LNCaP clone FGC (cell line): ENCODE measurements at regions not wholly inside any gene's neighbourhood (a gene's known extent, or its start where the extent isn't known, plus 50 kb on each side); places are given as distances from the start of the nearest gene placed in this dataset.

Experiments
- DNase-seq: peaks from one replicate; pipeline ENCODE4 v3.0.0-alpha.2; 2011; ENCODE audit warnings: low read depth
- H3K4me3 ChIP-seq: 2 replicates; pipeline ENCODE4 v1.5.1; 2011; ENCODE audit warnings: mild to moderate bottlenecking, low read depth, low read length, control low read depth
- CTCF ChIP-seq: IDR thresholded peaks from 2 replicates; pipeline ENCODE4 v1.5.1; 2012; ENCODE audit warnings: mild to moderate bottlenecking; ENCODE audit not compliant: control insufficient read depth, insufficient read depth; ENCODE audit errors: extremely low read depth

GRCh38 chr20:57003012-57003411 lies 263.4 kb downstream of the BMP7 start:
- no peak for TF ChIP-seq CTCF
- DNase-seq: no peak
- no peak overlapping the region for H3K4me3 ChIP-seq

- H3K4me3 ChIP-seq: no peak overlapping the region
- DNase-seq: no peak
- TF ChIP-seq CTCF: no peak
Observed at GRCh38 chr20:57004416-57004815, 262.0 kb downstream of the BMP7 start.

- H3K4me3 ChIP-seq: no peak overlapping the region
- DNase-seq: no peak
- TF ChIP-seq CTCF: no peak
Observed at GRCh38 chr20:57004951-57005933, 261.2 kb downstream of the BMP7 start.

- H3K4me3 ChIP-seq: no peak overlapping the region
- DNase-seq: peak; percentile 15
Observed at GRCh38 chr20:57006411-57007170, 259.9 kb downstream of the BMP7 start.

GRCh38 chr20:57007171-57007540 lies 259.3 kb downstream of the BMP7 start:
- no peak overlapping the region for H3K4me3 ChIP-seq
- no peak for TF ChIP-seq CTCF
- DNase-seq: no peak

More at GRCh38 chr20:57006411-57007170, 259.9 kb downstream of the BMP7 start:
- no peak for TF ChIP-seq CTCF

GRCh38 chr20:57008217-57008616 lies 258.2 kb downstream of the BMP7 start:
- no peak for DNase-seq
- no peak for TF ChIP-seq CTCF
- H3K4me3 ChIP-seq: no peak overlapping the region
